Fibroblast of skin of left quadriceps (primary cell): ENCODE measurements at regions not wholly inside any gene's neighbourhood (a gene's known extent, or its start where the extent isn't known, plus 50 kb on each side); places are given as distances from the start of the nearest gene placed in this dataset.
"Not testable (repeated sequence)": the region's sequence is repeated elsewhere in the genome, so short reads cannot be mapped to it uniquely, and the experiment has no call there.

Experiments
- DNase-seq, 2 experiments: peaks; one replicate each; pipeline ENCODE4 v3.0.0-alpha.2; 2013; ENCODE audit warnings: low read depth in 2 of 2

- no peak for DNase-seq
These were observed 297.9 kb upstream of the G2E3 start for GRCh38 chr14:30260833-30261607.

- no peak for DNase-seq
These were observed 294.8 kb upstream of the G2E3 start for GRCh38 chr14:30264161-30264560.

- no peak for DNase-seq
These were observed 292.7 kb upstream of the G2E3 start for GRCh38 chr14:30266290-30266689.

GRCh38 chr14:30267141-30267540 lies 291.8 kb upstream of the G2E3 start:
- DNase-seq = no peak

- peak; percentile 60 to 62 for DNase-seq
These were observed 288.5 kb upstream of the G2E3 start for GRCh38 chr14:30270200-30271161.

- DNase-seq = no peak
These were observed 287.1 kb upstream of the G2E3 start for GRCh38 chr14:30271811-30272323.

GRCh38 chr14:30272848-30273832 lies 285.8 kb upstream of the G2E3 start:
- DNase-seq = no peak

- DNase-seq = no peak
These were observed 283.4 kb upstream of the G2E3 start for GRCh38 chr14:30275604-30276003.

- no peak for DNase-seq
These were observed 281.7 kb upstream of the G2E3 start for GRCh38 chr14:30277268-30277667.

- not testable (repeated sequence) for DNase-seq
These were observed 280.1 kb upstream of the G2E3 start for GRCh38 chr14:30278856-30279255.

- DNase-seq = peak; percentile 10 to 17
These were observed 275.0 kb upstream of the G2E3 start for GRCh38 chr14:30283822-30284446.

GRCh38 chr14:30284808-30285207 lies 274.1 kb upstream of the G2E3 start:
- no peak for DNase-seq

GRCh38 chr14:30287579-30288445 lies 271.1 kb upstream of the G2E3 start:
- no peak for DNase-seq

GRCh38 chr14:30290001-30290400 lies 269.0 kb upstream of the G2E3 start:
- no peak for DNase-seq

GRCh38 chr14:30291216-30291615 lies 267.7 kb upstream of the G2E3 start:
- no peak for DNase-seq

- DNase-seq = no peak
These were observed 266.4 kb upstream of the G2E3 start for GRCh38 chr14:30292541-30292940.

- DNase-seq = no peak
These were observed 263.0 kb upstream of the G2E3 start for GRCh38 chr14:30295980-30296379.

GRCh38 chr14:30296931-30297405 lies 262.0 kb upstream of the G2E3 start:
- no peak for DNase-seq

GRCh38 chr14:30297876-30298795 lies 260.8 kb upstream of the G2E3 start:
- DNase-seq = no peak
